T-helper 17 cell (primary cell): ENCODE measurements at regions not wholly inside any gene's neighbourhood (a gene's known extent, or its start where the extent isn't known, plus 50 kb on each side); places are given as distances from the start of the nearest gene placed in this dataset.

ENCODE experiments used
- ATAC-seq: fragments of 150-1000 bp; cut with Tn5 transposase; 2 replicates; pipeline ENCODE4 v1.10.0; 2021; ENCODE audit warnings: mild to moderate bottlenecking, moderate library complexity
- DNase-seq, 3 donors: peaks; one replicate each; pipeline versions ENCODE4 v3.0.0 to v3.0.0-alpha.2; 2020 to 2021
- H3K9me3 ChIP-seq: one replicate; pipeline ENCODE4 v1.7.0; 2013; ENCODE audit warnings: low read length, mild to moderate bottlenecking; ENCODE audit not compliant: control insufficient read depth, poor library complexity, severe bottlenecking
- H3K27ac Mint-ChIP-seq: one replicate; pipeline ENCODE4 v1.8.0; 2022; ENCODE audit warnings: mild to moderate bottlenecking, moderate library complexity, mixed read lengths
- H3K27me3 Mint-ChIP-seq: one replicate; pipeline ENCODE4 v1.8.0; 2022; ENCODE audit warnings: mixed read lengths
- H3K36me3 Mint-ChIP-seq: one replicate; pipeline ENCODE4 v1.8.0; 2022; ENCODE audit warnings: low read depth, mixed read lengths
- H3K4me1 Mint-ChIP-seq: one replicate; pipeline ENCODE4 v1.8.0; 2022; ENCODE audit warnings: mild to moderate bottlenecking, mixed read lengths
- H3K4me3 Mint-ChIP-seq: one replicate; pipeline ENCODE4 v1.8.0; 2022; ENCODE audit warnings: mild to moderate bottlenecking, moderate library complexity, mixed read lengths

DNA sequence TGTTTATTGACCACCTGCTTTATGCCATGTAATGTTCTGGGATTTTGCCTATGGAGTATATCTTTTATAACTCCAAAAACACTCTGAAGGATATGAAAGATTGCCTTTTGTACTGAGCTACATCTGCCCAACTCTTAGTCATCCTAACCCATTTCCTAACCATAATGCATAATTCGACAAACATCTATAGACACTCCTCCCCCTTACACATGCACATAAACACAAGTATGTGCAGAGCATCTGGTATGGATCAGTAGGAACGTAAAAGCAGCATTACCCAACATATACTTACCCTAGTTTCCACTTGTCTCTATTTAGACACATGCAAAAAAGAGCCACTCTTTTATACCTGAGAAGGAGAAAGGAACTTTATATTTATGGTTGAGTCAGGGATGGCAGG, 272.8 kb downstream of the FAM76B start:
- Mint-ChIP-seq H3K4me3 (no peak overlapping the region), H3K36me3 (peaks cover 2% of the 10 kb centered on the region), H3K27me3 (no peaks in the 10 kb centered on the region), H3K4me1 (no peaks in the 10 kb centered on the region), H3K27ac (no peak overlapping the region)
- no peaks in the 10 kb centered on the region for H3K9me3 ChIP-seq
- DNase-seq (no peak), ATAC-seq (no peak)

GRCh38 chr11:95516175-95516574, 273.4 kb downstream of the FAM76B start:
- no peaks in the 10 kb centered on the region for H3K4me1 Mint-ChIP-seq
- DNase-seq (no peak), ATAC-seq (no peak)
- no peak overlapping the region for H3K4me3 Mint-ChIP-seq
- peaks cover 2% of the 10 kb centered on the region for H3K36me3 Mint-ChIP-seq
- H3K9me3 ChIP-seq: no peaks in the 10 kb centered on the region
- no peak overlapping the region for H3K27ac Mint-ChIP-seq
- H3K27me3 Mint-ChIP-seq: peaks cover 5% of the 10 kb centered on the region

- no peak for ATAC-seq
- Mint-ChIP-seq H3K4me3 (no peak overlapping the region), H3K36me3 (peaks cover 2% of the 10 kb centered on the region)
These were observed 274.2 kb downstream of the FAM76B start for GRCh38 chr11:95515371-95515770.

DNA sequence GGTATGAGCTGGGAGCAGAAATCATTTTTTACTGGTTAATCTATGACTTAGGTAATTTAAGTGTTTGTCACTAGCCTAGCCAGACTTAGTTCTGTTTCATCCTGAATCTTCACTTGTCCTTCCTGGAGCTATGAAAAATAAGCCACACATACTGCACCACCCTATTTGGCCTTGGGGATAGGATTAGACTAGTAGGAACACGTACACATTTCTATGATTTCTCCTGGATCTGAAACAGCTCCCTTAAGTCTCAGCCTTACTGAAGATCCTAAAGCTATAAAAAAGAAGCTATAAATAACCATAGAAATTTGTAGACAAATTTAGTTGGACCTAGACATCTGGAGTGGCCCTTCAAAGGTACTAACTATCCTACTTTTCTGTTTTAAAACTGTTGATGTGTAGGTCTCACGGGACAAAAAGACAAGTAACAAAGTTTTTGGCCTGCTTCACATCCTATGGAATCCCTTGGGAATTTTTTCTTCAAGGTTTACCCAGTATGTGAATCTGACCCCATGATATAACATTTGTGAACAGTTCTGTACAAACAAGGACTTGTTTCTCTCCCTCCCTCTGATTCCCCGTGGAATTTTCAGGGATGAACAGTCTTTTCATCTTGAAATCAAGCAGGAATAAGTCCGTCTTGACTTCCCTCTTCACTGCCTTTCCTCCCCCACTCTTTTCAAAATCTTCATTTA, 275.0 kb downstream of the FAM76B start:
- peaks cover 2% of the 10 kb centered on the region for H3K36me3 Mint-ChIP-seq
- DNase-seq (no peak), ATAC-seq (no peak)
- no peak overlapping the region for H3K27ac Mint-ChIP-seq
- peaks cover 10% of the 10 kb centered on the region for H3K27me3 Mint-ChIP-seq
- H3K9me3 ChIP-seq: no peaks in the 10 kb centered on the region
- no peak overlapping the region for H3K4me3 Mint-ChIP-seq
- no peaks in the 10 kb centered on the region for H3K4me1 Mint-ChIP-seq

More at GRCh38 chr11:95515371-95515770, 274.2 kb downstream of the FAM76B start:
- no peaks in the 10 kb centered on the region for H3K4me1 Mint-ChIP-seq
- no peak overlapping the region for H3K27ac Mint-ChIP-seq
- peaks cover 10% of the 10 kb centered on the region for H3K27me3 Mint-ChIP-seq
- no peak for DNase-seq
- H3K9me3 ChIP-seq: no peaks in the 10 kb centered on the region

GRCh38 chr11:95512682-95513081, 276.9 kb downstream of the FAM76B start:
- Mint-ChIP-seq H3K27me3 (peaks cover 19% of the 10 kb centered on the region), H3K4me3 (no peak overlapping the region), H3K4me1 (peaks cover 3% of the 10 kb centered on the region), H3K36me3 (peaks cover 2% of the 10 kb centered on the region), H3K27ac (no peak overlapping the region)
- DNase-seq: no peak
- no peaks in the 10 kb centered on the region for H3K9me3 ChIP-seq
- no peak for ATAC-seq

DNA sequence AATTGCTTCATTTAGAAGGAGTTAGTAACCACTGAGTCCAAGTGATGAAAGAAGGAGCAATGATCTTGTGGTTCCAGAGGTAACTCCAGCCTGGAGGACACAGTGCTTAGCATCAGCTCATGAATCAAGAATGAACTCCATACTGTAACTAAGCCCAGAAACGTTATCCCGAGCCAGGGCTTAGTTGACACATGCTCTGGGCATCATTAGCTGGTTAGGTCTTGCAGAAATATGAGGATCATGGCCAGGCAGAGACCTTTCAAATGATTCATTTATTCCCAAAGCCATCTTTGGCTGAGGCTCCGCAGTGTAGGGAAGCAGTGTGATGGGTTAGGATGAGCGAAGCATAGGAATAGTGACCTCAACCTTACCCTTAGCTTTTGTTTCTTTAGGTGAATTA, 277.4 kb downstream of the FAM76B start:
- no peaks in the 10 kb centered on the region for H3K9me3 ChIP-seq
- DNase-seq: no peak
- no peak overlapping the region for H3K27ac Mint-ChIP-seq
- peaks cover 19% of the 10 kb centered on the region for H3K27me3 Mint-ChIP-seq
- no peak overlapping the region for H3K4me3 Mint-ChIP-seq
- H3K36me3 Mint-ChIP-seq: peaks cover 2% of the 10 kb centered on the region
- ATAC-seq: no peak
- H3K4me1 Mint-ChIP-seq: peaks cover 3% of the 10 kb centered on the region

DNA sequence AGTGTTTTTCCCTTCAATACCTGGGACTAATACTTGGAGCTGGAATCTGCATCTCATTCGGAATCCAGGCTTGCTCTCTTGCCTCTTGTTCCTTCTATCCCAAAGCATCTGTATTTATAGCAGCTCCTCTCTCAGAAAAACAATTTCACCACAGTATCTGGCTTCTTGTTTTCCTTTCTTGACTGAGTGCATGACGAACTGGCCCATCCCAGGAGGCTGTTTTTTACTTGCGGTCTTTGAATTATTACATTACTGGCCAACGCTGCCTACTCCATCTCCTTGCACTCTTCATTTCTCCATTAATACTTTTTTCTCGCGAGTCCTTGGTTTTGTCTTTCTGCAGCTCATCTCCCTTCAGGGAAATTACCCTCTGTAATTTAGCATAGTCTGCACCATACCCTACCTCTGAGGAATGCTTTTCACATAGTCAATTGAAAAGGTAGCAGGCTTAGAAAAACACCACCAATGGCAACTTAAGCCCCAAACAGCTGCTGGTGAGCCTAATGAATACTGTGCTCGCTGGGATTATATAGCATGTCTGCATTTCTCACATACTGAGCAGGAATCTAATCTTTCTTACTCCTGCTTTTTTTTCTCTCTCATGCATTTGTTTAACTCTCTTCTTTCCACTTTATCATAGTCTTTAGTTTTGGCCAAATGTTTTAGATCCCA, 277.4 kb upstream of the SESN3 start:
- H3K36me3 Mint-ChIP-seq: no peaks in the 10 kb centered on the region
- ATAC-seq (no peak), DNase-seq (no peak)
- no peaks in the 10 kb centered on the region for H3K9me3 ChIP-seq
- H3K4me3 Mint-ChIP-seq: no peak overlapping the region
- H3K27me3 Mint-ChIP-seq: peaks cover 35% of the 10 kb centered on the region
- peak overlapping the region; percentile 44 for H3K27ac Mint-ChIP-seq
- peaks cover 3% of the 10 kb centered on the region for H3K4me1 Mint-ChIP-seq

GRCh38 chr11:95507794-95508193, 276.8 kb upstream of the SESN3 start:
- DNase-seq: no peak
- no peak overlapping the region for H3K27ac Mint-ChIP-seq

GRCh38 chr11:95506777-95507176, 275.8 kb upstream of the SESN3 start:
- H3K27me3 Mint-ChIP-seq: peaks cover 35% of the 10 kb centered on the region
- H3K9me3 ChIP-seq: no peaks in the 10 kb centered on the region
- DNase-seq (no peak), ATAC-seq (no peak)
- no peak overlapping the region for H3K4me3 Mint-ChIP-seq
- H3K36me3 Mint-ChIP-seq: no peaks in the 10 kb centered on the region
- H3K27ac Mint-ChIP-seq: no peak overlapping the region
- H3K4me1 Mint-ChIP-seq: peaks cover 3% of the 10 kb centered on the region

More at GRCh38 chr11:95507794-95508193, 276.8 kb upstream of the SESN3 start:
- H3K36me3 Mint-ChIP-seq: no peaks in the 10 kb centered on the region
- peaks cover 35% of the 10 kb centered on the region for H3K27me3 Mint-ChIP-seq
- peaks cover 3% of the 10 kb centered on the region for H3K4me1 Mint-ChIP-seq
- ATAC-seq: no peak
- no peaks in the 10 kb centered on the region for H3K9me3 ChIP-seq
- H3K4me3 Mint-ChIP-seq: no peak overlapping the region

- H3K36me3 Mint-ChIP-seq: no peaks in the 10 kb centered on the region
- H3K4me1 Mint-ChIP-seq: peaks cover 3% of the 10 kb centered on the region
- H3K9me3 ChIP-seq: no peaks in the 10 kb centered on the region
- H3K4me3 Mint-ChIP-seq: no peak overlapping the region
- ATAC-seq (no peak), DNase-seq (no peak)
- H3K27me3 Mint-ChIP-seq: peaks cover 30% of the 10 kb centered on the region
- H3K27ac Mint-ChIP-seq: no peak overlapping the region
These were observed 275.0 kb upstream of the SESN3 start for GRCh38 chr11:95505927-95506426.

GRCh38 chr11:95503047-95503446, 272.0 kb upstream of the SESN3 start:
- Mint-ChIP-seq H3K36me3 (no peaks in the 10 kb centered on the region), H3K27me3 (peaks cover 16% of the 10 kb centered on the region), H3K4me1 (no peaks in the 10 kb centered on the region), H3K4me3 (no peak overlapping the region), H3K27ac (no peak overlapping the region)
- no peaks in the 10 kb centered on the region for H3K9me3 ChIP-seq
- DNase-seq: no peak
- ATAC-seq: no peak

GRCh38 chr11:95502522-95502921, 271.5 kb upstream of the SESN3 start:
- Mint-ChIP-seq H3K27me3 (peaks cover 16% of the 10 kb centered on the region), H3K4me1 (no peaks in the 10 kb centered on the region), H3K36me3 (no peaks in the 10 kb centered on the region), H3K27ac (no peak overlapping the region), H3K4me3 (no peak overlapping the region)
- ATAC-seq (no peak), DNase-seq (no peak)
- no peaks in the 10 kb centered on the region for H3K9me3 ChIP-seq

DNA sequence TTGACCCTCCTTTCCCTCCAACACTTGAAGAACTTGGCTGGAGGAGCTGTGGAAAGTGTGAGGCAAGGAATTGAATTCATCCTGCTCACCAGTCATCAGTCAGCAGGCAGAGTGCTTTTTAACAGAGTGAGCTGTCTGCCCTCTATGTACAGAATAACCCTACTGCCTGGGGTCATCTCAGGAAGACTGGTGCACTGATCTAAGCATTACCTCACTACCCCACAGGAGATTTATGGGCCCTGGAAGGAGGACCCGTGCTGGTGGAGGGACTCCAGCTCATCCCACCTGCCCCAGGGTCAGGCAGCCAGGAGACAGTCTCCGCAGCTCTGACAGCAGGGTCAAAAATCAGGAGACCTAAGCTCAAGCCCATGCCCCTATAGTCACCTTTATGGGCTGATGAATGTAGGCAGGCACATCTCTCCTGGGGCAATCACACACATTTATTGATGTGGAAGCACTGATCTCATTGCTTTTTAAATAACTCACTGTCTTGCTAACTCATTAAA, 270.8 kb upstream of the SESN3 start:
- no peaks in the 10 kb centered on the region for H3K36me3 Mint-ChIP-seq
- H3K27me3 Mint-ChIP-seq: peaks cover 16% of the 10 kb centered on the region

More for the DNA sequence above, 270.8 kb upstream of the SESN3 start:
- H3K27ac Mint-ChIP-seq: no peak overlapping the region
- ATAC-seq (no peak), DNase-seq (no peak)
- H3K4me1 Mint-ChIP-seq: no peaks in the 10 kb centered on the region
- H3K9me3 ChIP-seq: no peaks in the 10 kb centered on the region
- no peak overlapping the region for H3K4me3 Mint-ChIP-seq
